ENCODE measurements at regions not wholly inside any gene's neighbourhood (a gene's known extent, or its start where the extent isn't known, plus 50 kb on each side); places are given as distances from the start of the nearest gene placed in this dataset.
A peak's percentile ranks its signal among the peaks of the same experiment; 100 is the strongest.

DNA sequence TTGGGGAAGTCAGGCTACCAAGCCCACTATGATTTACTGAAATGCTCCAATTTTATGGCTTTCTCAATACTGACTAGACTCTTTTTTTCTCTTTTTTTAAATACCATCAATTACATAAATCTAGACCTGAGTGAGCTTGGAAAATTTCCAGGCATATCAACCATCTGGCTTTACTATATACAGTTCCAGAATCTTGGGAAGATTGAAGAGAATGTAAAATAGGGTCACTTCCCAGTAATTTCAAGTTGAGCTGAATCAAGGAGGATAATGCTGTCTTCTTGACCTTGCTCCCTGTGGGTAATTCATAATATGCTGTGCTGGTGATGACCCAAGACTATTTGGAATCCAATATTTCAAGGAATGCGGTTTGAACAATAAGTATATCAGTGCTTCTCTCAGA lies 108.1 kb downstream of the MAP3K21 start:
- H3K23ac ChIP-seq (ENCODE audit: low read length in 2 of 2): no peak overlapping the region
- no peak overlapping the region for H3K27ac ChIP-seq (ENCODE audit: low read length, poor library complexity, severe bottlenecking)
- H2AFZ ChIP-seq (ENCODE audit: low read depth, low read length): no peak overlapping the region
- H3K79me1 ChIP-seq (replicated peaks; ENCODE audit: low read length, poor library complexity, severe bottlenecking): no peaks in the 10 kb centered on the region
- H3K4me3 ChIP-seq (ENCODE audit: insufficient read depth in 1 of 2, low read depth in 1 of 2, low read length in 2 of 2): no peak overlapping the region
- H3K9me3 ChIP-seq (ENCODE audit: control insufficient read depth, low read length): no peaks in the 10 kb centered on the region
- no peak overlapping the region for H2AK5ac ChIP-seq (ENCODE audit: low read length, severe bottlenecking)
- H2BK12ac ChIP-seq (ENCODE audit: low read length in 2 of 2): no peak overlapping the region
- DNase-seq: no peak
- no peak overlapping the region for H3K14ac ChIP-seq (ENCODE audit: low read length in 2 of 2)
- peaks cover 4 to 7% of the 10 kb centered on the region in 2 experiments for H3K27me3 ChIP-seq (ENCODE audit: control insufficient read depth in 1 of 2, insufficient read depth in 1 of 2, low read length in 2 of 2)
- H2BK5ac ChIP-seq (ENCODE audit: low read depth, low read length, poor library complexity, severe bottlenecking): no peak overlapping the region
- 85% methylated on average over 1 of the region's 1 CpG for WGBS
- H3K4ac ChIP-seq (ENCODE audit: low read depth in 1 of 2, low read length in 2 of 2): no peak overlapping the region
- H3K4me1 ChIP-seq (ENCODE audit: control insufficient read depth, insufficient read depth, low read depth, low read length): no peaks in the 10 kb centered on the region
- no peak overlapping the region for H3K4me2 ChIP-seq (ENCODE audit: low read length, poor library complexity, severe bottlenecking)
- H3K36me3 ChIP-seq (ENCODE audit: control insufficient read depth in 1 of 2, insufficient read depth in 2 of 2, low read depth in 1 of 2, low read length in 2 of 2): no peaks in the 10 kb centered on the region
- no peak overlapping the region for H4K91ac ChIP-seq (ENCODE audit: low read length)
- no peak overlapping the region for H3K18ac ChIP-seq (ENCODE audit: low read depth in 1 of 2, low read length in 2 of 2)
- no peak overlapping the region for H2BK15ac ChIP-seq (ENCODE audit: low read depth, poor library complexity, severe bottlenecking)
- H3K9ac ChIP-seq (ENCODE audit: low read length): no peak overlapping the region
- H2BK120ac ChIP-seq (ENCODE audit: low read depth, low read length): no peak overlapping the region
- no peak overlapping the region for H4K8ac ChIP-seq (ENCODE audit: low read length)

DNA sequence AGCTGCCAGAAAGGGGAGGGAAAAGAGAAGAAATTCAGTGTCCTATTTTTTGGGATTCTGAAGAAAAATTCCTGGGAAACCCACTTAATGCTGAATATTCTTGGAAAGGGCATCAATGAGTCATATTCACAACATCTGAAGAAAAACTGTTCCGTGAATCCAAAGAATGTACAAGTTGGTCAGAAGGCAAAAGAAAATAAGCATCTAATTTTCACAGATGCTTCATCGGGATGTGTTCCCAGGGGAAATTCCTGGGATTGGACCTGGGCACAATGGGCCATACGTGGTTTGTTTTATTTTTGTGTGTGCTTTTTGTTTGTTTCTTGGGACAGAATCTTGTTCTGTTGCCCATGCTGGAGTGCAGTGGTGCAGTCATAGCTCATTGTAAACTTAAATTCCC lies 112.2 kb downstream of the MAP3K21 start:
- no peak overlapping the region for H2BK15ac ChIP-seq (ENCODE audit: low read depth, poor library complexity, severe bottlenecking)
- H3K18ac ChIP-seq (ENCODE audit: low read depth in 1 of 2, low read length in 2 of 2): no peak overlapping the region
- no peaks in the 10 kb centered on the region for H3K79me1 ChIP-seq (replicated peaks; ENCODE audit: low read length, poor library complexity, severe bottlenecking)
- H2BK12ac ChIP-seq (ENCODE audit: low read length in 2 of 2): no peak overlapping the region
- no peak overlapping the region for H2BK5ac ChIP-seq (ENCODE audit: low read depth, low read length, poor library complexity, severe bottlenecking)
- H3K36me3 ChIP-seq (ENCODE audit: control insufficient read depth in 1 of 2, insufficient read depth in 2 of 2, low read depth in 1 of 2, low read length in 2 of 2): no peaks in the 10 kb centered on the region
- no peaks in the 10 kb centered on the region for H3K4me1 ChIP-seq (ENCODE audit: control insufficient read depth, insufficient read depth, low read depth, low read length)
- H3K9ac ChIP-seq (ENCODE audit: low read length): no peak overlapping the region
- no peaks in the 10 kb centered on the region for H3K9me3 ChIP-seq (ENCODE audit: control insufficient read depth, low read length)
- DNase-seq: no peak
- H3K23ac ChIP-seq (ENCODE audit: low read length in 2 of 2): no peak overlapping the region
- no peak overlapping the region for H3K14ac ChIP-seq (ENCODE audit: low read length in 2 of 2)
- no peak overlapping the region for H3K4ac ChIP-seq (ENCODE audit: low read depth in 1 of 2, low read length in 2 of 2)
- no peak overlapping the region for H3K4me3 ChIP-seq (ENCODE audit: insufficient read depth in 1 of 2, low read depth in 1 of 2, low read length in 2 of 2)
- H2AK5ac ChIP-seq (ENCODE audit: low read length, severe bottlenecking): no peak overlapping the region
- peaks cover 4 to 10% of the 10 kb centered on the region in 2 experiments for H3K27me3 ChIP-seq (ENCODE audit: control insufficient read depth in 1 of 2, insufficient read depth in 1 of 2, low read length in 2 of 2)
- 76% methylated on average over 3 of the region's 3 CpGs for WGBS
- no peak overlapping the region for H4K8ac ChIP-seq (ENCODE audit: low read length)
- no peak overlapping the region for H3K27ac ChIP-seq (ENCODE audit: low read length, poor library complexity, severe bottlenecking)
- H3K4me2 ChIP-seq (ENCODE audit: low read length, poor library complexity, severe bottlenecking): no peak overlapping the region
- H2BK120ac ChIP-seq (ENCODE audit: low read depth, low read length): no peak overlapping the region
- H4K91ac ChIP-seq (ENCODE audit: low read length): no peak overlapping the region
- no peak overlapping the region for H2AFZ ChIP-seq (ENCODE audit: low read depth, low read length)

DNA sequence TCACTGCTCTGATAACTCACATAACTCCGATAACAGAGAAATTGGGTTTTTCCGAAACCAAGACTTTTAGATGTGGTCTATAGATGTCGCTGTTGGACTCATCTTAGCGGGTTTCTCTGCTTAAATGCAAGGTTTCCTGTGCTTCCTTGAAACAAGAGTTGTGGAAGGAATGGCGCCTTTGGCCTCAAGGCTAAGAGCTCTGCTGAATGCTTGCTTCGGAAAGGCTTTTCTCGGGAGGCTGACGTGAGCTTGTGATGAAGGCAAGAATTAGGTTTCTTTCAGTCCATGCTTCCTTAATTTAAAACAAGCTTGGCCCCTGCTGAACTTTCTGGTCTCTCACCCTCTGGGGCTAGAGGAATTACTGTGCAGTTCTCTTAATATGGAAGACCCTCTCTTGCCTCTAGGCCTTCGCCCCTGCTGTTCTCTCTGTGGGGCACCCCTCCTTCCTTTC lies 113.5 kb downstream of the MAP3K21 start:
- H2AK5ac ChIP-seq (ENCODE audit: low read length, severe bottlenecking): no peak overlapping the region
- H3K4ac ChIP-seq (ENCODE audit: low read depth in 1 of 2, low read length in 2 of 2): no peak overlapping the region
- no peak overlapping the region for H3K4me3 ChIP-seq (ENCODE audit: insufficient read depth in 1 of 2, low read depth in 1 of 2, low read length in 2 of 2)
- H3K14ac ChIP-seq (ENCODE audit: low read length in 2 of 2): no peak overlapping the region
- peaks cover 4 to 10% of the 10 kb centered on the region in 2 experiments for H3K27me3 ChIP-seq (ENCODE audit: control insufficient read depth in 1 of 2, insufficient read depth in 1 of 2, low read length in 2 of 2)
- H2BK12ac ChIP-seq (ENCODE audit: low read length in 2 of 2): no peak overlapping the region
- H3K4me1 ChIP-seq (ENCODE audit: control insufficient read depth, insufficient read depth, low read depth, low read length): no peaks in the 10 kb centered on the region
- H2AFZ ChIP-seq (ENCODE audit: low read depth, low read length): no peak overlapping the region
- H3K18ac ChIP-seq (ENCODE audit: low read depth in 1 of 2, low read length in 2 of 2): no peak overlapping the region
- no peaks in the 10 kb centered on the region for H3K9me3 ChIP-seq (ENCODE audit: control insufficient read depth, low read length)
- no peak overlapping the region for H3K27ac ChIP-seq (ENCODE audit: low read length, poor library complexity, severe bottlenecking)
- H3K79me1 ChIP-seq (replicated peaks; ENCODE audit: low read length, poor library complexity, severe bottlenecking): no peaks in the 10 kb centered on the region
- no peak overlapping the region for H2BK15ac ChIP-seq (ENCODE audit: low read depth, poor library complexity, severe bottlenecking)
- H4K8ac ChIP-seq (ENCODE audit: low read length): no peak overlapping the region
- no peak overlapping the region for H3K4me2 ChIP-seq (ENCODE audit: low read length, poor library complexity, severe bottlenecking)
- DNase-seq: peak; percentile 48
- H2BK5ac ChIP-seq (ENCODE audit: low read depth, low read length, poor library complexity, severe bottlenecking): no peak overlapping the region
- H4K91ac ChIP-seq (ENCODE audit: low read length): no peak overlapping the region
- WGBS: 20% methylated on average over 8 of the region's 9 CpGs
- H2BK120ac ChIP-seq (ENCODE audit: low read depth, low read length): no peak overlapping the region
- H3K9ac ChIP-seq (ENCODE audit: low read length): no peak overlapping the region
- H3K36me3 ChIP-seq (ENCODE audit: control insufficient read depth in 1 of 2, insufficient read depth in 2 of 2, low read depth in 1 of 2, low read length in 2 of 2): no peaks in the 10 kb centered on the region
- H3K23ac ChIP-seq (ENCODE audit: low read length in 2 of 2): no peak overlapping the region

DNA sequence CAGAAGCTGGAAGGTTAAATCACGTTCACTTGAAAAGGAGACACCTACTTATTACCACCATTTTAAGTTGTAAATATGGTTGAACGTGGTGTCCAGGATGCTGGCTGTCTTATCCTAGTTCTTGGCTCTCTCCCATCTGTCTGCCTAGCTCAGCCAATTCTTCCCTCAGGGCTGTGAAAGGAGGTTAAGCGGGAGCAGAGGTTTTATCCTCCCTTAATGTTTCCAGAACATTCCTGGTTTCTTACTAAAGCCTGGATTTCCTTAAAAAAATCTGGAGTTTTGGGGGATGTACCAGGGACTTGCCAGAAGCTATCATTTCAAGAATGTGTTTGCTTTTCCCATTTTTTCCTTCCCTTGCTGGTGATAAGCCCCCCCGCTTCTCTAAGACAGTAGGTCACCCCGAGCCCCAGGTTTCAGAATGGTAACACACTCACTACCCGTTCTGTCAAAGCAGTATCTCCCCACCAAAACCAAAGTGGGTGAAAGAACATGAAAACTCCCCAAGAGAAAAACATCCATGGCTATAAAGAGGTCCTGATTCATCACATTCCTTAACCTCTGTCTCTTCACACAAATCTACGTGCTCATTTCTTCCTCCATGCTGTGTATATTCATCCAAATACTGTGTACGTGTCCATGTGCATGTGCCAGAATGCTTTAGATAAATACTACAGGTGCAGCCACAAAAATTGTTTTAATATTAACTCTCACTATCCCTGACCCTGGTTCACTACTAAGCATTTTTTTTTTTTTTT lies 114.7 kb downstream of the MAP3K21 start:
- H3K14ac ChIP-seq (ENCODE audit: low read length in 2 of 2): no peak overlapping the region
- 80% methylated on average over 6 of the region's 8 CpGs for WGBS
- no peaks in the 10 kb centered on the region for H3K4me1 ChIP-seq (ENCODE audit: control insufficient read depth, insufficient read depth, low read depth, low read length)
- H3K23ac ChIP-seq (ENCODE audit: low read length in 2 of 2): no peak overlapping the region
- H2AK5ac ChIP-seq (ENCODE audit: low read length, severe bottlenecking): no peak overlapping the region
- H2AFZ ChIP-seq (ENCODE audit: low read depth, low read length): no peak overlapping the region
- no peak overlapping the region for H3K18ac ChIP-seq (ENCODE audit: low read depth in 1 of 2, low read length in 2 of 2)
- H3K27ac ChIP-seq (ENCODE audit: low read length, poor library complexity, severe bottlenecking): no peak overlapping the region
- H3K27me3 ChIP-seq (ENCODE audit: control insufficient read depth in 1 of 2, insufficient read depth in 1 of 2, low read length in 2 of 2): peaks cover 4 to 10% of the 10 kb centered on the region in 2 experiments
- no peak overlapping the region for H2BK120ac ChIP-seq (ENCODE audit: low read depth, low read length)
- H4K8ac ChIP-seq (ENCODE audit: low read length): no peak overlapping the region
- no peak overlapping the region for H3K4me3 ChIP-seq (ENCODE audit: insufficient read depth in 1 of 2, low read depth in 1 of 2, low read length in 2 of 2)
- H3K36me3 ChIP-seq (ENCODE audit: control insufficient read depth in 1 of 2, insufficient read depth in 2 of 2, low read depth in 1 of 2, low read length in 2 of 2): no peaks in the 10 kb centered on the region
- no peak overlapping the region for H4K91ac ChIP-seq (ENCODE audit: low read length)
- no peak overlapping the region for H3K4me2 ChIP-seq (ENCODE audit: low read length, poor library complexity, severe bottlenecking)
- no peak overlapping the region for H2BK5ac ChIP-seq (ENCODE audit: low read depth, low read length, poor library complexity, severe bottlenecking)
- no peak for DNase-seq
- H2BK15ac ChIP-seq (ENCODE audit: low read depth, poor library complexity, severe bottlenecking): no peak overlapping the region
- no peak overlapping the region for H3K4ac ChIP-seq (ENCODE audit: low read depth in 1 of 2, low read length in 2 of 2)
- H3K9ac ChIP-seq (ENCODE audit: low read length): peak overlapping the region; percentile 32
- no peaks in the 10 kb centered on the region for H3K79me1 ChIP-seq (replicated peaks; ENCODE audit: low read length, poor library complexity, severe bottlenecking)
- no peaks in the 10 kb centered on the region for H3K9me3 ChIP-seq (ENCODE audit: control insufficient read depth, low read length)
- H2BK12ac ChIP-seq (ENCODE audit: low read length in 2 of 2): no peak overlapping the region

Measured in mesenchymal stem cell (in vitro differentiated cells and primary cell).